ENCODE measurements at regions not wholly inside any gene's neighbourhood (a gene's known extent, or its start where the extent isn't known, plus 50 kb on each side); places are given as distances from the start of the nearest gene placed in this dataset.

- no peak for DNase-seq
Measured at GRCh38 chr2:23002234-23002633, 382.7 kb upstream of the KLHL29 start.

DNA sequence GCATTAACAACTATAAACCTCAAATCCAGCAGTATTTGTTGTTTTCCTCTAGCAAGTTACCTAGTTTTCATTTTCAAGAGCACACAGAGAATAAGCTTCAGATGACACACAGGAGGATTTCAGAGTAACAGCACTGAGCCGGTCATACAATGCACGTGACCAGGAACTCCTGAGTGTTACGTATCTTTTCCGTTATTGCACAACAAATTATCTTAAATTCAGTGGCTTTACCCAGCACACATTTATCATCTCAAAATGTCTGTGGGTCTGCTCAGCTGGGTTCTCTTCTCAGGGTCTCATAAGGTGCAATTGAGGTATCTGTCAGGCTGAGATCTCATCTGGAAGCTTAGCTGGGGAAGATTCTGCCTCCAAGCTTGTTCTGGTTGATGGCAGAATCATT is 379.5 kb upstream of the KLHL29 start:
- no peak for DNase-seq

- no peak for DNase-seq
Measured at GRCh38 chr2:23007631-23008235, 377.2 kb upstream of the KLHL29 start.

DNA sequence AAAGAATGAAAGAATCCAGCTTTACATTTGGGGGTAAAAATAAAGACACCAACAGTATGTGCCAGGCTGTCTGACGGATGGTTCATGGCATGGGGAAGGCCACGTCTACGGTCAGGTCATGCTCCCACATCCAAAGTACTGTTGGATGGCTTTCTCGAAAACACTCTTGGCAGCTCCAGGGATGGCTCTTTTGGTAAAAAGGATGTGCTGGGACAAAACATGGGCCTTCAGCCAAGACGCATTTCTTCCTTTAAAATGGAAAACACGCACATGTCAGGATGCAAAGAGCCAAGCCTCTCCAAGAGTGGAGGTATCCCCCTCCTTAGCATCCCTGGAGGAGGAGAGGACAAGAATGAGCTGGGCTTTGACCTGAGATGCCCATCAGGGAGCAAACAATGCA is 376.5 kb upstream of the KLHL29 start:
- DNase-seq: no peak

GRCh38 chr2:23008951-23009350 is 376.0 kb upstream of the KLHL29 start:
- no peak for DNase-seq

DNA sequence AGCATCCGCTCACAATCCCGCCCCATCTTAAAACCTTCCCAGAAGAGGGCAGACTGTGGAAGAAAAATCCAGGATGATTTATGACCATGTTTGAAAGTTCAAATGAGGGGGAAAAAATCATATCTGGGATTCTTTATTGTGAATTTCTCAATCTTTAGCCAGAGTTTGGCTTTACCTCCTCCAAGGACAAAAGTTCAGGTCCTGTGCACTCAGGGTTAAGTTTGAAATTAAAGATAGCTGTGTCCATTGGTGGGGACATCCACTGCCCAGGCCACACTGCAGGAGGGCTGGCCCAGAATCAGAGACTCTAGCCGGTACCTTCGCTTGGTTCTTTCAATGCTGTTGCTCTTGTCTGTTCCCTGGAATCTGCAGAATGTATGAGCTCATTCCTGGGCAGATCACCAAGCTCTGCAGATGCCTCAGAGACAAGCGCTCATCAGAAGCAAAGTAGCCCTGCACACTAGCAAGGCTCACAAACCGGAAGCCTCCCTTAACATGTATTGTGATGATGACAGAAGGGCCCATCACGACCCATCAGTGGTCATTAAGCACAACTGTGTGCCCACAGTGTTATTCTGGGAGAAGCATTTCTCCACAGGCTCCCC is 375.3 kb upstream of the KLHL29 start:
- DNase-seq: no peak

DNA sequence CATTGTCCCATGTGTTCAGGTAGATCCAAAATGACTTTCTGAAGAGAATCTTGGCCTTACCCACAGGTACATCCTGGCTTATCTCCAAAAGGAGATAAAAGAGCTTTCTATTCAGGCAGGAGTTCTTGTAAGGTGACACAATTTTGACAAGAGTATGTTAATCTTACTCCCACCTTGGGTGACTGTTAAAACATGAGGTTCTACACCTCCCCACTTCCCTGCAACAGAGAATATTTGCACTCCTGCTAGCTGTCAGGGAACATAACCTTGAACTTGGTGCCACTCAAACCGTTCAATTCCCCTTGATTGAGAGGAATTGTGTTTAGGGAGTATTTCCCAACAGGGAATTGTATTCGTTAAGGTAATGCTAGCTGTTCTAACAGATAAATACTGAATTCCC is 372.5 kb upstream of the KLHL29 start:
- DNase-seq: no peak

GRCh38 chr2:23015651-23016200 is 369.3 kb upstream of the KLHL29 start:
- DNase-seq: no peak

DNA sequence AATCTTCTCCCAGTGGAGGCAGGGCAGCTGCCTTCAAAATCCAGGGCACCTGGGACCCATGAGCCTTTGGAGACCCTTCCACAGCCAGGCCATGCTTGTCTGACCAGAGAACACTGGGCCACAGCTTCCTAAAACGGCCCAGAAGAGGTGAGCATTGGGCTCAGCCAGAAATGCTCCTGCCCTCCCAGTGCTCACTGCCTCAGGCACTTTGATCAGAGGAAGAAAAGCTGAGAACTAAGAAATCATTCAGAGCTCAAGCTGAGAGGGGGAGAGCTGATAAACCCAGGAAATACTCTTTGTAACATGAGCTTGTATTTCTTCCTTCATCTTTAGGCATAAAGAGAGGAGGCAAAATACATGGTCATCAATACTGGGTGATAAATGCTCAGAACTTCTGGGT is 365.5 kb upstream of the KLHL29 start:
- no peak for DNase-seq

GRCh38 chr2:23020659-23021058 is 364.3 kb upstream of the KLHL29 start:
- DNase-seq: no peak

DNA sequence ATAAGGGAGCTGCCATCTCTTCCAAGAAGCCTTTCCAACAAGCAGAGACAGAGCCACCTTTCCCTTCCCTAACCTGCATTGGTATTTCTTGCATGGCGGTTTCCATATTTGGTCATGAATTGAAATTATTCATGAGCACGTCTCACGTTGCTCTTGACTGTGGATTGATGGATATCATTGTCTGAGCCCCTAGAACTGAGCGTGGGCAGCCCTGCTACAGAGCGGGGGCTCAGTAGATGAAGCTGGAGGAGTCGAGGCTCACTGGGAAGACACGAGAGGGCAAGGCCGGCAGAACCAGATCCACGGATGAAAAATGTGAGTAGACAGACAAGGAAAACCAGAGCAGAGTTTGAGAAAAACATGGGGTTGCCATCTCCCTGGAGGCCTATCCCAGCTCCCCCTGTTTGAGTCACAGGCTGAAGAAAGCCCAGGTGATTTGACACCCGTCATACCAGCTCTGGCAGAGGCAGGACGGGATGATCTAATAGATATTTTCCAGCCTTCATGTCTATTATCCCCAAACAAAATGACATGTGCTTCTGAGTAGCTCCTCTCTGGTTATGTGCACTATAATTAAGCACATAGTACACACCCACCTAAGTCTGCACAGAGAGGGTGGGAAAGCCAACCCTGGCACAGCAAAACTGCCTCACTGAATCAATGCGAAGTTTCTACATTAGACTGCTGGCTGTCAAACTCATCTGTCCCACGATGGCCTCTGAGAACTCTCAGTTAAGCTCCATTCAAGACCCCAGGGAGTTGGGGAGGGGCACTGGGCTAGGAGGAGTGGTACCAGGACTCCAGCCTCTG is 363.5 kb upstream of the KLHL29 start:
- no peak for DNase-seq

DNA sequence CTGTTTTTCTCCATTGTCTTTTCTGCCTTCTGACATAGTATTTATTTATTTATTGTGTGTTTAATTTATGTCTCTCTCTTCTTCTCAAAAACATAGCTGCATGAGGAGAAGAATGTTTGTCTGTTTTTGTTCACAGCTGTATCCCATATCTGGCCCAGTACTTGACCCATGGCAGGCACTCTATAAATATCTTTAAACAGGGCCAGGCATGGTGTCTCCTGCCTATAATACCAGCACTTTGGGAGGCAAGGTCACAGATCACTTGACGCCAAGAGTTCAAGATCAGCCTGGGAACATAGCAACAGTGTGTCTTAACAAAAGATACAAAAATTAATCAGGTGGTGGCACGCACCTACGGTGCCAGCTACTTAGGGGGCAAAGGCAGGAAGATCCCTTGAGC is 361.3 kb upstream of the KLHL29 start:
- no peak for DNase-seq

- no peak for DNase-seq
Measured at GRCh38 chr2:23026671-23027070, 358.3 kb upstream of the KLHL29 start.

GRCh38 chr2:23027396-23027795 is 357.6 kb upstream of the KLHL29 start:
- no peak for DNase-seq

DNA sequence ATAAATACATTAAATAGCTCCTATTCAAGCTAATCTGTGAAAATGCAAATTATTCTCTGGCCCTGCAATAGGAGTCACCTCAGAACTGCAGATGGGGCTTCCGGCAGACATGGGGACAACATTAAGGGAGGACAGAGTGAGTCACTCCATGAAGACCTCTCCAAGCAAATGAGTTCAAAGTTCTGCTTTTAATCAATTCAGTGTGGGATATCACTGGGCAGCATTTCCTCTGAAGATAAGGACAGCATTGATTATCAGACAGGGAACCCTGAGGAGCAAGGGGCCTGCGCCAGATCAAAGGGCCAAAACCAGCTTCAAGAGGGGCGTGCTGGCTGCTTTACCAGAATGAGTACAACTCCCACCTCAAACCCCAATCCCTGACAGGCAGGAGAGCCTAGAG is 356.9 kb upstream of the KLHL29 start:
- DNase-seq: no peak

DNA sequence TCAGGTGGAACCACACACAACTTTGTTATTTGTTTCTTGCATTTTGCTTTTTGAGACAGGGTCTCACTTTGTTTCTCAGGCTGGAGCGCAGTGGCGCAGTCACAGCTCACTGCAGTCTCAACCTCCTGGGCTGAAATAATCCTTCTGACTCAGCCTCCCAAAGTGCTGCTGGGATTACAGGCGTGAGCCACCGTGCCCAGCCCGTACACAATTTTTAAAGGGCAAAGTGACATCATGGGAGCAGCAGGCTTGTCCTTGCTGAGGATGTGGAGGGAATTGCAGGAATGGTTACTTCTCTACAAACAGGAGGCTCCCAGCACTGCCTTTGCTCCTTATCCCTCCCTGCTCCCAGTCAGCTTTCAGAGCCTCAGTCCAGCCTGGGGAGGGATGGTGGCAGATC is 355.9 kb upstream of the KLHL29 start:
- DNase-seq: no peak

GRCh38 chr2:23029951-23030350 is 355.0 kb upstream of the KLHL29 start:
- no peak for DNase-seq

DNA sequence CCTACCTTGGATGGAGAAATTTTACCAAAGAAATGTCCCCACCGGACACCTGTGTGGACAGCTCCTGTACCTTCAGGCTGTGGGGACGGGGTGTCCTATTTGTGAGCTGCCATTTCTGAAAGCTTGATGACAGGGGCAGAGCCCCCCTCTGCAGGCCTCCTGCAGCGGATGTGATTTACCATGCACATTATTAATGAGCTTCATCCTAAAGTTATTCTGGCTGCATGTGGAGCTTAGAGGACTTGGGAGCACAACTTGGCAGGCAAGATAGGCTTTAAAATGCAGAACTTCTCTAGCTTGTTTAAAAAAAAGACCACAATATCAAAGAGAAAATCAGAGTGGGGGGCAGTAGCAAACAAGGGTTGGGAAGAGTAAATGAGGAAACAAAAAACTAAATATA is 350.0 kb upstream of the KLHL29 start:
- no peak for DNase-seq

GRCh38 chr2:23036629-23037028 is 348.4 kb upstream of the KLHL29 start:
- no peak for DNase-seq

DNA sequence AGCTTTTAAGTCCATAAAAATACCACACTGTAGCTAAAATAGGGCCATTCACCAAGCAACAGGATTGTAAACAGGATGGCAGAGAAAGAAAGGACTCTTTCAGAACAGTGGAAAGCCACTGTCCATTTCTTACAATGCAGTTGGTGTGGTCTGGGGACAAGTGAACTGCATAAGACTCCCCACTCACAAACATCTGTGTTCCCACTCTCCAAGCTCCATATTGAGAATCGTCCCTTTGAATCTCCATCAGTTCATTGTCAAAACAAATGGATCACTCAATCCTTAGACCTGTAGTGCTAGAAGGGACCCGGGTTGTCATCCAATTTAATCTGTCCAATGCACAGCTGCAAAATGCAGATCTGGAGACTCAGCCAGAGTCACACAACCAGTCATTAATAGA is 347.4 kb upstream of the KLHL29 start:
- no peak for DNase-seq

DNA sequence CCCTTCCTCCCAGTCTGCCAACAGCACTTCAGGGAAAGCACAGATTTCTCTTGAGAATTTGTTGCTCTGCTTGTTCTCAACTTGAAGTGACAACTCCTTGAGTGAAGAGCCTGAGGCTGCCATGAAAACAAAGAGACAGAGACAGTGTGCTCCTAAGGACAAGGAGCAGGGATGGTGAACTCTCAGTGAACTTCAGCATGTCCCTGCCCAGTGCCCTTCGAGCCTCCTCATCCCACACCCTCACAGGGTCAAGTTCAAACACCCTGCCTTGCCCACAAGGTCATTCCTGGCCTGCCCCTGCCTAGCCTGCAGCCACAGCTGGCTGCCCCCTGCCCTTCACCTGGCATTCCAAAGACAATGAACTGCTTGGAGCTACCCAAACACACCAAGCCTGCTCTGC is 343.5 kb upstream of the KLHL29 start:
- no peak for DNase-seq

- no peak for DNase-seq
Measured at GRCh38 chr2:23042216-23042906, 342.6 kb upstream of the KLHL29 start.

DNA sequence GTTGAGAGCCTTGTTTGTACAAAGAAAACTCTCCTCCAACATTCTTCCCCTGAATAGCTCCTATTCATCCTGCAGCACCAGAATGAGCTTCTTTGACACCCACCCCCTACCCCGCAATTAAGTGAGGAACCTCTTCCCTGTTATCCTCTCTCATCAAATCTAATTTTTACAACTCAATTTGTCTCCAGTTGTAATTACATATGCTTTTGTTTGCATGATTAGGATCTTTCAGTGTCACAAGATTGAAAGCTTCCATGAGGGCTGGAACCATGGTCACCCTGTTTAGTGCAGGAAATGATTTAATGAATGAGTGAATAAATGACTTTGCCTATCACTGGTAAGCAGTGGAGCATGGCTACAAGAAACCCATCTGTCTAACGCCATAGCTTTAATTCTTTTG is 334.6 kb upstream of the KLHL29 start:
- DNase-seq: no peak

Measured in suppressor macrophage (primary cell).